ENCODE measurements at regions not wholly inside any gene's neighbourhood (a gene's known extent, or its start where the extent isn't known, plus 50 kb on each side); places are given as distances from the start of the nearest gene placed in this dataset.
"Not testable (repeated sequence)": the region's sequence is repeated elsewhere in the genome, so short reads cannot be mapped to it uniquely, and the experiment has no call there.

DNA sequence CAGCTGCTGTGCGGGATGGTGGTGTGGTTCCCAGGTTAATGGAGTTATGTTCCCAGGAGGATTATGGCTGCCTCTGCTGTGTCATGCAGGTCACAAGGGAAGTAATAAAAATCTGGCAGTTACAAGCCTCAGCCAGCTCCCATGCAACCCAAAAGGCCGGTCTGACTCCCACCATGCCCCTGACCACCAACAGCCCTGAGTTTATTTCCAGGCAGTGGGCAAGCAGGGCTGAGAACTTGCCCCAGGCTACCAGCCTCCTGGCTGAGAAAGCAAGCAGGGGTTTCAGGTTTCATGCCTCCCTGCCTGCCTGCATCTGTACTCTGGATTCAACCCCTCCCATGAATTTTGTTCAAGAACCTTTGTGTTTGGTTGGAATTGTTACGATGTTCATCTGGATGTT, 732.7 kb upstream of the POU3F4 start:
- ChIA-PET CTCF (no interaction called here), POLR2A (no interaction called here)
- Histone ChIP-seq H3K4me2 (ENCODE audit: insufficient read depth, low read length) (no peak overlapping the region), H3K36me3 (ENCODE audit: control insufficient read depth in 2 of 2, extremely low read depth in 1 of 2, insufficient read depth in 2 of 2, low read length in 2 of 2) (no peaks in the 10 kb centered on the region), H3K4me1 (ENCODE audit: control insufficient read depth, extremely low read depth, insufficient read depth, low read length) (no peaks in the 10 kb centered on the region), H3K27me3 (ENCODE audit: control insufficient read depth in 2 of 2, insufficient read depth in 2 of 2, low read length in 2 of 2) (no peaks in the 10 kb centered on the region), H4K20me1 (replicated peaks; ENCODE audit: control insufficient read depth, extremely low read depth, insufficient read depth, low read length) (no peaks in the 10 kb centered on the region), H3K27ac (ENCODE audit: insufficient read depth, low read depth, low read length) (no peak overlapping the region), H3K79me2 (ENCODE audit: control insufficient read depth, insufficient read depth, low read length) (no peaks in the 10 kb centered on the region), H3K9me3 (replicated peaks; ENCODE audit: control insufficient read depth, insufficient read depth, low read length) (no peaks in the 10 kb centered on the region), H3K9me1 (replicated peaks; ENCODE audit: control insufficient read depth, extremely low read depth, insufficient read depth, low read length) (no peaks in the 10 kb centered on the region), H2AFZ (ENCODE audit: low read depth, low read length) (no peak overlapping the region), H3K9ac (replicated peaks; ENCODE audit: extremely low read depth, insufficient read depth, low read length) (no peak overlapping the region), H3K4me3 (replicated peaks in 1 of 3; ENCODE audit: insufficient read depth in 1 of 3, low read depth in 1 of 3, low read length in 3 of 3) (no peak overlapping the region)
- dilution Hi-C loops (cut with MboI; ENCODE audit: extremely low pct_ligation_motif_present, low sequenced_read_pairs) (no loop called here), intact Hi-C loops (cut with micrococcal nuclease) (no loop called here)
- DNase-seq (ENCODE audit: low read depth, low spot score), result no peak
- no peak for TF ChIP-seq FOS (IDR thresholded peaks at IDR 0.05; ENCODE audit: borderline replicate concordance, insufficient read depth, low read length)
- no peak for FAIRE-seq
- no TSS peak for BruUV-seq (replicated peaks)

GRCh38 chrX:82782014-82782413, 726.1 kb upstream of the POU3F4 start:
- no TSS peak for BruUV-seq (replicated peaks)
- no peaks in the 10 kb centered on the region for H3K4me1 ChIP-seq (ENCODE audit: control insufficient read depth, extremely low read depth, insufficient read depth, low read length)
- H3K36me3 ChIP-seq (ENCODE audit: control insufficient read depth in 2 of 2, extremely low read depth in 1 of 2, insufficient read depth in 2 of 2, low read length in 2 of 2), result no peaks in the 10 kb centered on the region
- H3K4me3 ChIP-seq (replicated peaks in 1 of 3; ENCODE audit: insufficient read depth in 1 of 3, low read depth in 1 of 3, low read length in 3 of 3), result no peak overlapping the region
- no peak overlapping the region for H2AFZ ChIP-seq (ENCODE audit: low read depth, low read length)
- H3K79me2 ChIP-seq (ENCODE audit: control insufficient read depth, insufficient read depth, low read length), result no peaks in the 10 kb centered on the region
- no peak overlapping the region for H3K9ac ChIP-seq (replicated peaks; ENCODE audit: extremely low read depth, insufficient read depth, low read length)
- dilution Hi-C loops (cut with MboI; ENCODE audit: extremely low pct_ligation_motif_present, low sequenced_read_pairs) (no loop called here), intact Hi-C loops (cut with micrococcal nuclease) (no loop called here)
- no peak for TF ChIP-seq GATA2 (IDR thresholded peaks at IDR 0.05; ENCODE audit: insufficient read depth, insufficient read length, low read depth, low read length)
- TF ChIP-seq EZH2 (IDR thresholded peaks at IDR 0.05; ENCODE audit: borderline replicate concordance, low read depth, low read length, severe bottlenecking), result no peak
- TF ChIP-seq POLR2AphosphoS5 (IDR thresholded peaks at IDR 0.05; ENCODE audit: insufficient read depth, low read depth, low read length), result no peak
- TF ChIP-seq JUN (IDR thresholded peaks at IDR 0.05; ENCODE audit: borderline replicate concordance, insufficient read depth, insufficient read length, low read depth), result no peak
- no peak for TF ChIP-seq FOS (IDR thresholded peaks at IDR 0.05; ENCODE audit: borderline replicate concordance, insufficient read depth, low read length)
- no peak for TF ChIP-seq MYC (IDR thresholded peaks at IDR 0.05; ENCODE audit: low read depth, low read length)
- TF ChIP-seq, protein P1, sequence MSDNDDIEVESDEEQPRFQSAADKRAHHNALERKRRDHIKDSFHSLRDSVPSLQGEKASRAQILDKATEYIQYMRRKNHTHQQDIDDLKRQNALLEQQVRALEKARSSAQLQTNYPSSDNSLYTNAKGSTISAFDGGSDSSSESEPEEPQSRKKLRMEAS (IDR thresholded peaks at IDR 0.05; ENCODE audit: insufficient read depth, insufficient read length), result no peak
- TF ChIP-seq POLR2A (IDR thresholded peaks at IDR 0.05; ENCODE audit: low read depth, low read length), result no peak
- TF ChIP-seq, protein P2, sequence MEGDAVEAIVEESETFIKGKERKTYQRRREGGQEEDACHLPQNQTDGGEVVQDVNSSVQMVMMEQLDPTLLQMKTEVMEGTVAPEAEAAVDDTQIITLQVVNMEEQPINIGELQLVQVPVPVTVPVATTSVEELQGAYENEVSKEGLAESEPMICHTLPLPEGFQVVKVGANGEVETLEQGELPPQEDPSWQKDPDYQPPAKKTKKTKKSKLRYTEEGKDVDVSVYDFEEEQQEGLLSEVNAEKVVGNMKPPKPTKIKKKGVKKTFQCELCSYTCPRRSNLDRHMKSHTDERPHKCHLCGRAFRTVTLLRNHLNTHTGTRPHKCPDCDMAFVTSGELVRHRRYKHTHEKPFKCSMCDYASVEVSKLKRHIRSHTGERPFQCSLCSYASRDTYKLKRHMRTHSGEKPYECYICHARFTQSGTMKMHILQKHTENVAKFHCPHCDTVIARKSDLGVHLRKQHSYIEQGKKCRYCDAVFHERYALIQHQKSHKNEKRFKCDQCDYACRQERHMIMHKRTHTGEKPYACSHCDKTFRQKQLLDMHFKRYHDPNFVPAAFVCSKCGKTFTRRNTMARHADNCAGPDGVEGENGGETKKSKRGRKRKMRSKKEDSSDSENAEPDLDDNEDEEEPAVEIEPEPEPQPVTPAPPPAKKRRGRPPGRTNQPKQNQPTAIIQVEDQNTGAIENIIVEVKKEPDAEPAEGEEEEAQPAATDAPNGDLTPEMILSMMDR (IDR thresholded peaks at IDR 0.05; ENCODE audit: extremely low read depth in 1 of 2, insufficient read depth in 1 of 2, low read depth in 1 of 2, low read length in 2 of 2), result no peak
- no peak for DNase-seq (ENCODE audit: low read depth, low spot score)
- H3K9me1 ChIP-seq (replicated peaks; ENCODE audit: control insufficient read depth, extremely low read depth, insufficient read depth, low read length), result no peaks in the 10 kb centered on the region
- H3K27me3 ChIP-seq (ENCODE audit: control insufficient read depth in 2 of 2, insufficient read depth in 2 of 2, low read length in 2 of 2), result no peaks in the 10 kb centered on the region
- no peak overlapping the region for H3K4me2 ChIP-seq (ENCODE audit: insufficient read depth, low read length)
- no peaks in the 10 kb centered on the region for H4K20me1 ChIP-seq (replicated peaks; ENCODE audit: control insufficient read depth, extremely low read depth, insufficient read depth, low read length)
- CTCF ChIA-PET, result no interaction called here
- H3K27ac ChIP-seq (ENCODE audit: insufficient read depth, low read depth, low read length), result no peak overlapping the region
- H3K9me3 ChIP-seq (replicated peaks; ENCODE audit: control insufficient read depth, insufficient read depth, low read length), result no peaks in the 10 kb centered on the region
- no peak for FAIRE-seq
- POLR2A ChIA-PET, result no interaction called here

GRCh38 chrX:82812902-82813301, 695.2 kb upstream of the POU3F4 start:
- CTCF ChIA-PET; H3K36me3 ChIP-seq (ENCODE audit: control insufficient read depth in 2 of 2, extremely low read depth in 1 of 2, insufficient read depth in 2 of 2, low read length in 2 of 2); H3K4me2 ChIP-seq (ENCODE audit: insufficient read depth, low read length); H4K20me1 ChIP-seq (replicated peaks; ENCODE audit: control insufficient read depth, extremely low read depth, insufficient read depth, low read length); H3K9ac ChIP-seq (replicated peaks; ENCODE audit: extremely low read depth, insufficient read depth, low read length); DNase-seq (ENCODE audit: low read depth, low spot score); H3K9me3 ChIP-seq (replicated peaks; ENCODE audit: control insufficient read depth, insufficient read depth, low read length); H2AFZ ChIP-seq (ENCODE audit: low read depth, low read length); H3K4me1 ChIP-seq (ENCODE audit: control insufficient read depth, extremely low read depth, insufficient read depth, low read length); H3K9me1 ChIP-seq (replicated peaks; ENCODE audit: control insufficient read depth, extremely low read depth, insufficient read depth, low read length); dilution Hi-C loops (cut with MboI; ENCODE audit: extremely low pct_ligation_motif_present, low sequenced_read_pairs); FAIRE-seq; BruUV-seq (replicated peaks); POLR2A ChIA-PET; H3K27ac ChIP-seq (ENCODE audit: insufficient read depth, low read depth, low read length); H3K79me2 ChIP-seq (ENCODE audit: control insufficient read depth, insufficient read depth, low read length); H3K27me3 ChIP-seq (ENCODE audit: control insufficient read depth in 2 of 2, insufficient read depth in 2 of 2, low read length in 2 of 2); H3K4me3 ChIP-seq (replicated peaks in 1 of 3; ENCODE audit: insufficient read depth in 1 of 3, low read depth in 1 of 3, low read length in 3 of 3); intact Hi-C loops (cut with micrococcal nuclease): not testable (repeated sequence)

Measured in endothelial cell of umbilical vein (primary cell).